GM12872 (cell line): ENCODE measurements at regions not wholly inside any gene's neighbourhood (a gene's known extent, or its start where the extent isn't known, plus 50 kb on each side); places are given as distances from the start of the nearest gene placed in this dataset.

Experiments
- CTCF ChIP-seq: IDR thresholded peaks from 3 replicates; pipeline ENCODE4 v1.5.1; 2011; ENCODE audit warnings: low read depth, mild to moderate bottlenecking, low read length, moderate library complexity; ENCODE audit not compliant: insufficient read depth

GRCh38 chr17:13228225-13228624 lies 210.4 kb upstream of the ELAC2 start:
- no peak for TF ChIP-seq CTCF

- no peak for TF ChIP-seq CTCF
Observed at GRCh38 chr17:13222975-13223374, 205.1 kb upstream of the ELAC2 start.

- TF ChIP-seq CTCF = no peak
Observed at GRCh38 chr17:13212860-13213259, 195.0 kb upstream of the ELAC2 start.

- no peak for TF ChIP-seq CTCF
Observed at GRCh38 chr17:13209081-13209480, 191.3 kb upstream of the ELAC2 start.

GRCh38 chr17:13204607-13205237 lies 186.9 kb upstream of the ELAC2 start:
- no peak for TF ChIP-seq CTCF

- no peak for TF ChIP-seq CTCF
Observed at GRCh38 chr17:13202835-13203234, 185.0 kb upstream of the ELAC2 start.

GRCh38 chr17:13200671-13201070 lies 182.8 kb upstream of the ELAC2 start:
- no peak for TF ChIP-seq CTCF

GRCh38 chr17:13199425-13199824 lies 181.6 kb upstream of the ELAC2 start:
- TF ChIP-seq CTCF = no peak
